ENCODE measurements at regions not wholly inside any gene's neighbourhood (a gene's known extent, or its start where the extent isn't known, plus 50 kb on each side); places are given as distances from the start of the nearest gene placed in this dataset.

DNA sequence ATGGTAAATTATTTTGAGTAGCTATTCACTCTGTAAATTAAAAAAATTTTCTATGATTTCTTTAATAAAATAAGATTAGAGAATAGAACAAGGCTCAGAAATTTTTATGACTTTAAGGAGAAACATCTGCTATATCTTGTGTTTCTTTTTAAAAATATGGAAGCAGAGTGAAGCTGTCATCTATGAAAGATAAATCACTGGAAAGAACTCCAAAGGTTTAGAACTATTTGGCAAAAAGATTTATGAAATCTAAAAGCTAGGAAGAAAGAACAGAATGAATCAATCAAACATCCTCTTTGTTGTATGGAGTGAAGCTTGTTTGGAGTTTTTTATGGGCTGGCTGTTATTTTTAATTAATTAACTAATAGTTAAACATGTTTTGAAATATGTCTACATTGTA lies 89.8 kb upstream of the ACTBL2 start:
- H3K4me3 ChIP-seq (ENCODE audit: low read depth, low read length): no peak overlapping the region
- TF ChIP-seq, protein P1, sequence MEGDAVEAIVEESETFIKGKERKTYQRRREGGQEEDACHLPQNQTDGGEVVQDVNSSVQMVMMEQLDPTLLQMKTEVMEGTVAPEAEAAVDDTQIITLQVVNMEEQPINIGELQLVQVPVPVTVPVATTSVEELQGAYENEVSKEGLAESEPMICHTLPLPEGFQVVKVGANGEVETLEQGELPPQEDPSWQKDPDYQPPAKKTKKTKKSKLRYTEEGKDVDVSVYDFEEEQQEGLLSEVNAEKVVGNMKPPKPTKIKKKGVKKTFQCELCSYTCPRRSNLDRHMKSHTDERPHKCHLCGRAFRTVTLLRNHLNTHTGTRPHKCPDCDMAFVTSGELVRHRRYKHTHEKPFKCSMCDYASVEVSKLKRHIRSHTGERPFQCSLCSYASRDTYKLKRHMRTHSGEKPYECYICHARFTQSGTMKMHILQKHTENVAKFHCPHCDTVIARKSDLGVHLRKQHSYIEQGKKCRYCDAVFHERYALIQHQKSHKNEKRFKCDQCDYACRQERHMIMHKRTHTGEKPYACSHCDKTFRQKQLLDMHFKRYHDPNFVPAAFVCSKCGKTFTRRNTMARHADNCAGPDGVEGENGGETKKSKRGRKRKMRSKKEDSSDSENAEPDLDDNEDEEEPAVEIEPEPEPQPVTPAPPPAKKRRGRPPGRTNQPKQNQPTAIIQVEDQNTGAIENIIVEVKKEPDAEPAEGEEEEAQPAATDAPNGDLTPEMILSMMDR (conservative IDR thresholded peaks at IDR 0.05; ENCODE audit: low read depth, low read length): no peak
- no peak for DNase-seq (ENCODE audit: low read depth)

DNA sequence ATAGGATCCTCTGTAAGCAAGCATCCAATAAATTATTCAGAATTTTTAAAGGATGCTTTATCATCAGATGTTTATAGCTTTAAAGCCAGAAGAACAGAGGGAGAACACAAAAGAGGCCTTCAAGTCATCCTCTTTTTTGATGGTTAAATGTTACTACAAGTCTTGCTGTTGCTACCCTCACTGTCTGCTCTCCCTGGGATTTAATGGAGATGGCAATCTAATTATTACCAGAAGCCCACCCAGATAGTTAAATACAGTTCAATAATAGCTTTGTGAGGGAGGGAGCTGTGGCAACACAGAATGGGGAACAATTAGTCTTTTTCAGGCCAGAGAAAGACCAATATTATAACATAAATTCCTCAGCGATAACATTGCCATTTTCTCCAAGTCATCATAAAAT lies 87.0 kb upstream of the ACTBL2 start:
- TF ChIP-seq, protein P1 (conservative IDR thresholded peaks at IDR 0.05; ENCODE audit: low read depth, low read length): no peak
- no peak for DNase-seq (ENCODE audit: low read depth)
- H3K4me3 ChIP-seq (ENCODE audit: low read depth, low read length): no peak overlapping the region

DNA sequence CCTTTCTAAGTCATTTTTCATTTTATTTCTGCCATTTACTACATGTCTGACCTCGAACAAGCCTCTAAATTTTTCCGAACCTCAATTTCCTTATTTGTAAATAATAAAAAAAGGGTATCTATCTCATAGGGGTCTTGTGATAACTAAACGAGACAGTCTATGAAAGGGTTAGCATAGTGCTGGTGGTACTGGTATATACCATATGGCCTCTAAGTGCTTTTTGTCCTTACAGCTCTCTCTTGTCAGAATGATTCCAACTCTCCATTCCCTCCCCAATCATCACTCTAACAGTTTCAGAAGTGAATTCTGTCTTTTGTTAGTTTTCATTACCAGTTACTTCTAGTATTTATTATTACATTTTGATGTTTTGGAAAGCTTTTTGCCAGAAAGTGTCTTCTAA lies 85.5 kb upstream of the ACTBL2 start:
- TF ChIP-seq, protein P1 (conservative IDR thresholded peaks at IDR 0.05; ENCODE audit: low read depth, low read length): no peak
- no peak for DNase-seq (ENCODE audit: low read depth)
- H3K4me3 ChIP-seq (ENCODE audit: low read depth, low read length): no peak overlapping the region

DNA sequence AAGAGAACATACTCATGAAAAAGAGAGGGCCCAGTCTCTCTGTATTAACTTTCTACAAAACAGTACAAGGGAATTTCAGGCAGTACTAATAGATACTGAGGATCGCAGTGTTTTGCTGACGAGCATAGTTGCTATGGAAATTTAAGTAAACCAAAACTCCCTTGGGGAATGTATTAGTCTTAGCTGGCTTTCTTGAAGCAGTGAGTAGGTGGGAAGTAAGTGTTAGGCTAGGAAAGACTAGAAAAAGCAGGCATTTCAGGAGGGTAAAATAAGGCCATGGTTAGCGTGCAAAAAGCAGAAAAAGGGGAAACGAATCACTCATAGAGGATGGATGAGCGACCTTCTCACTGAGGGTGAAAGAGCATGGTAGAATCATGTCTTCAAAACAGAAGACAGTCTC lies 84.3 kb upstream of the ACTBL2 start:
- TF ChIP-seq, protein P1 (conservative IDR thresholded peaks at IDR 0.05; ENCODE audit: low read depth, low read length): no peak
- no peak overlapping the region for H3K4me3 ChIP-seq (ENCODE audit: low read depth, low read length)
- DNase-seq (ENCODE audit: low read depth): peak; percentile 94

DNA sequence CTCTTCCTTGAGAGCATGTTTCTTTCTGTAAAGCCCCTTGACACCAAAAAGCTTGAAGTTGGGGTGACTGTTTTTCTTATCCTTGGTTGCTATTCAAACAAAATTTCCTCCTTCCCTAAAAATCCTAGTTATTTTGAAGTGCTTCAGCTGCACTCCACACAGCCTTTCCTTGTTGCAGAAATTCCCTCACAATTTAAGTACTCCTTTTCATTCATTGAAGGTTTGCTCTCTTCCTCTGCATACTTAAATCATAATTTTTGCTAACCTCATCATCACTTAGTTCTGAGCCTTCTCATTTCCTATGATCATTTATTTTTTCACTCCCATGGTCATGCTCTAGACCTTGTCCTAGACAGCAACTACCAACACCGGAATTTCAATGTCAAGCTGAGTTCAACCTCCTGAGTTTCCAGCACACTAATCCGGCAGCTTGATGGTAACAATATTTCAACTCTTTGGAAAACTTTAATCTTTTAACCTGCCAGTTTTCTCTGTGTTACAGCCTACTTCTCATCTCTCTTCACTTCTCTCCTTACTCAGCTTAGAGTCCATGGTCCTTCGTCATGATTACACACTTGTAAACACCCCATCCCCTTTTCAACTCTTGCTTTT lies 78.7 kb upstream of the ACTBL2 start:
- TF ChIP-seq, protein P1 (conservative IDR thresholded peaks at IDR 0.05; ENCODE audit: low read depth, low read length): no peak
- DNase-seq (ENCODE audit: low read depth): peak; percentile 46

DNA sequence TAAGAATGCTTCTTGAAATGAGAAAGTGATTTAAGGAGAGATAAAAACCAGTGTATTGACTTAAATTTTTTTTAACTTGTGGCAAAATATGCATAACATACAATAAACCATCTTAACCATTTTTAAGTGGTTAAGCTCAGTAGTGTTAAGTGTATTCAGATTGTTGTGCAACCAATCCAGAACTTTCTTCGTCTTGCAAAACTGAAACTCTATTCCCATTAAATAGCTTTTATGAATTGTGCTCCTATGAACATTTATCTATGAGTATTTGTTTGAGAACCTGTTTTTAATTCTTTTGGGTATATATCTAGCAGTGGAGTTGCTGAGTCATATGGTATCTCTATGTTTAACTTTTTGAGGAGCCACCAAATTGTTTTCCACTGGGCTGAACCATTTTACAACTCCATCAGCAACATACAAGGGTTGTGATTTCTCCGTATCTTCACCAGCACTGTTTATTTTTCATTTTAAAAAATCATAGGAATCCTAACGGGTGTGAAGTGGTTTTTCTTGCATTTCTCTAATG lies 76.6 kb upstream of the ACTBL2 start:
- DNase-seq (ENCODE audit: low read depth): no peak

More for the DNA sequence above, 78.7 kb upstream of the ACTBL2 start:
- H3K4me3 ChIP-seq (ENCODE audit: low read depth, low read length): no peak overlapping the region

More for the DNA sequence above, 76.6 kb upstream of the ACTBL2 start:
- TF ChIP-seq, protein P1 (conservative IDR thresholded peaks at IDR 0.05; ENCODE audit: low read depth, low read length): no peak
- no peak overlapping the region for H3K4me3 ChIP-seq (ENCODE audit: low read depth, low read length)
